Mesothelial cell of epicardium (in vitro differentiated cells): ENCODE measurements at regions not wholly inside any gene's neighbourhood (a gene's known extent, or its start where the extent isn't known, plus 50 kb on each side); places are given as distances from the start of the nearest gene placed in this dataset.

Source experiments
- DNase-seq, 2 experiments: peaks; one replicate each; pipeline ENCODE4 v3.0.0; 2021; ENCODE audit warnings: low spot score in 2 of 2; ENCODE audit not compliant: unreplicated experiment in 2 of 2
- H3K27ac Mint-ChIP-seq: 2 replicates; pipeline ENCODE4 v1.8.0; 2021; ENCODE audit warnings: mixed read lengths
- H3K27me3 Mint-ChIP-seq: 2 replicates; pipeline ENCODE4 v1.8.0; 2021; ENCODE audit warnings: low read depth, mixed read lengths
- H3K36me3 Mint-ChIP-seq: 2 replicates; pipeline ENCODE4 v1.8.0; 2021; ENCODE audit warnings: mixed read lengths
- H3K4me1 Mint-ChIP-seq: 2 replicates; pipeline ENCODE4 v1.8.0; 2021; ENCODE audit warnings: mixed read lengths
- H3K4me3 Mint-ChIP-seq: 2 replicates; pipeline ENCODE4 v1.8.0; 2021; ENCODE audit warnings: mild to moderate bottlenecking, moderate library complexity, mixed read lengths
- H3K9me3 Mint-ChIP-seq: 2 replicates; pipeline ENCODE4 v1.8.0; 2021; ENCODE audit warnings: mixed read lengths
- CTCF ChIP-seq: fragments of 200-600 bp; sonication (generic); IDR thresholded peaks from one replicate; pipeline ENCODE4 v1.5.0; 2021; ENCODE audit warnings: antibody characterized with exemption; ENCODE audit not compliant: unreplicated experiment

DNA sequence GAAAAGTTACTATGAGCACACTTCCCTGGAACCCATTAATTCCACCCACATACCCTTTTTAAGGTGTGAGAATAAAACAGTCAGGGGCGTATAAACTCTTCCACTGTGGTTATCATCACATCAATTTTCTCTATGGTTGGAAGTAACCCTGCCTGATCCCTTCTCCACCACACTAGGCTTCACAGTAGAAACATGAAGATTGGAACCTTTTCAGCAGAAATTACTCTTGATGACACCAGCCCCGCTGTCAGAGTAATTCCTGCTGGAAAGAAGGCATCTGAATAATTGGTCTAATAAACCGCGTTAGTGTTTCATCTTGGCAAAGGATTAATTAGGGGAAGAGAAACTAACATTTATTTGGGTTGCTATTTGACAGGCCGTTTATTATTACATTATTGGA is 278.4 kb downstream of the MFSD1 start:
- TF ChIP-seq CTCF: no peak
- H3K9me3 Mint-ChIP-seq: no peaks in the 10 kb centered on the region
- H3K4me3 Mint-ChIP-seq: no peak overlapping the region
- H3K36me3 Mint-ChIP-seq: no peaks in the 10 kb centered on the region
- H3K27me3 Mint-ChIP-seq: no peaks in the 10 kb centered on the region
- no peak for DNase-seq
- H3K4me1 Mint-ChIP-seq: no peaks in the 10 kb centered on the region
- no peak overlapping the region for H3K27ac Mint-ChIP-seq

- Mint-ChIP-seq H3K9me3 (no peaks in the 10 kb centered on the region), H3K36me3 (no peaks in the 10 kb centered on the region), H3K27ac (no peak overlapping the region), H3K4me3 (no peak overlapping the region), H3K27me3 (no peaks in the 10 kb centered on the region), H3K4me1 (no peaks in the 10 kb centered on the region)
- no peak for DNase-seq
- TF ChIP-seq CTCF: no peak
Measured at GRCh38 chr3:159080821-159081220, 279.0 kb downstream of the MFSD1 start.

GRCh38 chr3:159082519-159082918 is 280.7 kb downstream of the MFSD1 start:
- H3K36me3 Mint-ChIP-seq: no peaks in the 10 kb centered on the region
- DNase-seq: no peak
- H3K27ac Mint-ChIP-seq: no peak overlapping the region
- no peak for TF ChIP-seq CTCF
- H3K4me3 Mint-ChIP-seq: no peak overlapping the region
- H3K27me3 Mint-ChIP-seq: no peaks in the 10 kb centered on the region
- no peaks in the 10 kb centered on the region for H3K9me3 Mint-ChIP-seq
- no peaks in the 10 kb centered on the region for H3K4me1 Mint-ChIP-seq

- no peak overlapping the region for H3K4me3 Mint-ChIP-seq
- no peak for DNase-seq
- no peaks in the 10 kb centered on the region for H3K36me3 Mint-ChIP-seq
- H3K27ac Mint-ChIP-seq: no peak overlapping the region
- H3K9me3 Mint-ChIP-seq: no peaks in the 10 kb centered on the region
- no peak for TF ChIP-seq CTCF
- no peaks in the 10 kb centered on the region for H3K4me1 Mint-ChIP-seq
- no peaks in the 10 kb centered on the region for H3K27me3 Mint-ChIP-seq
Measured at GRCh38 chr3:159091936-159092335, 290.1 kb downstream of the MFSD1 start.

- H3K27ac Mint-ChIP-seq: no peak overlapping the region
- H3K4me3 Mint-ChIP-seq: no peak overlapping the region
- no peak for TF ChIP-seq CTCF
- no peaks in the 10 kb centered on the region for H3K9me3 Mint-ChIP-seq
- no peak for DNase-seq
- no peaks in the 10 kb centered on the region for H3K4me1 Mint-ChIP-seq
- H3K36me3 Mint-ChIP-seq: no peaks in the 10 kb centered on the region
- no peaks in the 10 kb centered on the region for H3K27me3 Mint-ChIP-seq
Measured at GRCh38 chr3:159102001-159102400, 300.1 kb downstream of the MFSD1 start.

GRCh38 chr3:159112724-159113123 is 310.9 kb downstream of the MFSD1 start:
- no peak overlapping the region for H3K27ac Mint-ChIP-seq
- H3K36me3 Mint-ChIP-seq: no peaks in the 10 kb centered on the region
- no peak overlapping the region for H3K4me3 Mint-ChIP-seq
- peaks cover 8% of the 10 kb centered on the region for H3K27me3 Mint-ChIP-seq
- no peaks in the 10 kb centered on the region for H3K4me1 Mint-ChIP-seq
- H3K9me3 Mint-ChIP-seq: no peaks in the 10 kb centered on the region
- no peak for TF ChIP-seq CTCF
- DNase-seq: no peak
